ENCODE measurements at regions not wholly inside any gene's neighbourhood (a gene's known extent, or its start where the extent isn't known, plus 50 kb on each side); places are given as distances from the start of the nearest gene placed in this dataset.

DNA sequence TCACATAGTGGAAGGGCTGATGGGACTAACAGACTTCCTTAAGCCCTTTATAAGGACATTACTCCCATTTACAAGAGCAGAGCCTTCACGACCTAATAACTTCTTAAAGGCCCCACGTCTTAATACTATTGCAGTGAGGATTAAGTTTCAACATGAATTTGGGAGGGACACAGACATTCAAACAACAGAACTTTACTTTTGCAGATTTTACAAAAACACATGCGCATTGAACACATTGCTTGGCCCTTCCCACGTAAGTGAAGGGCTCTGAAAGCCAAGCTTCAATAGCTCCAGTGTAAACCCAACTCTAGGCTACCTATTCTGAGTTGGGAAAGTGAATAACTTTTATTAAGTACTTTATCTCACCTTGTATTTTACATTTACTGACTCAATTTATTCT lies 53.8 kb upstream of the DNAH5 start:
- no peaks in the 10 kb centered on the region for H3K27me3 ChIP-seq
- intact Hi-C loops (cut with DNase I; ENCODE audit: low total_unique reads), result no loop called here
- H3K9me3 ChIP-seq, result peaks cover 5 to 8% of the 10 kb centered on the region in 2 donors
- no peak overlapping the region for H3K4me3 ChIP-seq
- 57 to 71% methylated on average over 2 to 4 of the region's 4 CpGs for WGBS, 2 donors (ENCODE audit: low coverage in 1 of 2)
- TF ChIP-seq, protein P1, sequence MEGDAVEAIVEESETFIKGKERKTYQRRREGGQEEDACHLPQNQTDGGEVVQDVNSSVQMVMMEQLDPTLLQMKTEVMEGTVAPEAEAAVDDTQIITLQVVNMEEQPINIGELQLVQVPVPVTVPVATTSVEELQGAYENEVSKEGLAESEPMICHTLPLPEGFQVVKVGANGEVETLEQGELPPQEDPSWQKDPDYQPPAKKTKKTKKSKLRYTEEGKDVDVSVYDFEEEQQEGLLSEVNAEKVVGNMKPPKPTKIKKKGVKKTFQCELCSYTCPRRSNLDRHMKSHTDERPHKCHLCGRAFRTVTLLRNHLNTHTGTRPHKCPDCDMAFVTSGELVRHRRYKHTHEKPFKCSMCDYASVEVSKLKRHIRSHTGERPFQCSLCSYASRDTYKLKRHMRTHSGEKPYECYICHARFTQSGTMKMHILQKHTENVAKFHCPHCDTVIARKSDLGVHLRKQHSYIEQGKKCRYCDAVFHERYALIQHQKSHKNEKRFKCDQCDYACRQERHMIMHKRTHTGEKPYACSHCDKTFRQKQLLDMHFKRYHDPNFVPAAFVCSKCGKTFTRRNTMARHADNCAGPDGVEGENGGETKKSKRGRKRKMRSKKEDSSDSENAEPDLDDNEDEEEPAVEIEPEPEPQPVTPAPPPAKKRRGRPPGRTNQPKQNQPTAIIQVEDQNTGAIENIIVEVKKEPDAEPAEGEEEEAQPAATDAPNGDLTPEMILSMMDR (IDR thresholded peaks at IDR 0.05), result no peak
- TF ChIP-seq POLR2A (IDR thresholded peaks at IDR 0.05) (no peak), EP300 (IDR thresholded peaks at IDR 0.05; ENCODE audit: low read depth) (no peak), POLR2AphosphoS5 (IDR thresholded peaks at IDR 0.05) (no peak)
- H3K36me3 ChIP-seq, result no peaks in the 10 kb centered on the region
- no peak overlapping the region for H3K27ac ChIP-seq
- in situ Hi-C loops (cut with MboI; ENCODE audit: low pct_ligation_motif_present in 1 of 4, low pct_unique_long_range_greater_than_20kb in 1 of 4, low sequenced_read_pairs in 3 of 4), result loop anchor here (25.0 kb wide), 5 partner anchors 114 to 1014 kb away; no protein-coding TSS in a partner anchor
- no peak for DNase-seq
- H3K4me1 ChIP-seq, result no peaks in the 10 kb centered on the region

DNA sequence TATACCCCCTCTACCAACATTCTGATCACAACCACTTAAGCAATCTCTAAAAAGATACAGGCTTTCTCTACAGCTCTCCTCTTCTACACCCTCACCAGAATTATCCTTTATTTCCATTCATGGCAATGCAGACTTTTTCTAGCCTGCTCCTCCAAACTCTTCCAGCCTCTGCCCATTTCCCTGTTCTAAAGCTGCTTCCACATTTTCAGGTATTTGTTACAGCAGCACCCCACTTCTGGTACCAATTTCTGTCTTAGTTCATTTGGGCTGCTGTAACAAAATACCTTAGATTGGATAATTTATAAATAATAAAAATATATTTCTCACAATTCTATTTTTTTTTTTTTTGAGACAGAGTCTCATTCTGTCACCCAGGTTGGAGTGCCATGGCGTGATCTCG lies 53.0 kb upstream of the DNAH5 start:
- intact Hi-C loops (cut with DNase I; ENCODE audit: low total_unique reads) (no loop called here), in situ Hi-C loops (cut with MboI; ENCODE audit: low pct_ligation_motif_present in 1 of 4, low pct_unique_long_range_greater_than_20kb in 1 of 4, low sequenced_read_pairs in 3 of 4) (loop anchor here (25.0 kb wide), 5 partner anchors 115 to 1015 kb away; no protein-coding TSS in a partner anchor)
- Histone ChIP-seq H3K27ac (no peak overlapping the region), H3K9me3 (peaks cover 5 to 8% of the 10 kb centered on the region in 2 donors), H3K4me1 (no peaks in the 10 kb centered on the region), H3K27me3 (no peaks in the 10 kb centered on the region), H3K4me3 (no peak overlapping the region), H3K36me3 (no peaks in the 10 kb centered on the region)
- DNase-seq, result no peak
- TF ChIP-seq, protein P1 (IDR thresholded peaks at IDR 0.05), result no peak
- TF ChIP-seq POLR2AphosphoS5 (IDR thresholded peaks at IDR 0.05) (no peak), POLR2A (IDR thresholded peaks at IDR 0.05) (no peak), EP300 (IDR thresholded peaks at IDR 0.05; ENCODE audit: low read depth) (no peak)
- 94% methylated on average over 2 of the region's 2 CpGs; no CpG with 5 or more reads in 1 of the 2 donors for WGBS, 2 donors (ENCODE audit: low coverage in 1 of 2)

DNA sequence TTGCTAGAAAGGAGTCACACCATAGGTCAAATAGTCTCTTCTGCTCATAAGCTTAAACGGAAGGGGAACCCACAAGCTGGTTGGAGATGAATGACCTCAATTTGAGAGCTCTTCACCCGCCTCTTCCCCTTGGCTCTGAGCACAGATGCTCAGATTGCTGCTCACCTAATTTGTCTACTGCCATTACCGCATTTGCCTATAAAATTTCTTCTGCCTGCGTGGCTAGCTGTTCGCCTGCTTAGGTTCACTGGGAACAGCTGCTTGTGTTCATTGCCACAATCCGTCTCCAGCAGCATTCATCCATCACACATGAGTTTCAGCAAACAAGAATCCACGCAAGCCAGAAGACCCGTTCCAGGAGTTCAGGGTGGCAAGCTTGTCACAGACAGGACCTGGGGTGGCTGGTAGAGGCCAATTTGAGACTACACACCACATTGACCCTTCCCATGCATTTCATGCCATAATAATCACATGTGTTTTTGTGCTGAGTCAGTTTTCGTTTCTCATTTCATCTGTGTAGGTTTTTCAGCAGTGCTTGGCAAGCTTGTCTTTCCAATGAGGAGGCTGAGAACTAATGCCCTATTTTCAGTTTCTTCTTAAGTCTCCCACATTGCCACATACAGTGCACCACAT lies 50.2 kb upstream of the DNAH5 start:
- TF ChIP-seq EP300 (IDR thresholded peaks at IDR 0.05; ENCODE audit: low read depth), result no peak
- TF ChIP-seq POLR2AphosphoS5 (IDR thresholded peaks at IDR 0.05), result no peak
- TF ChIP-seq POLR2A (IDR thresholded peaks at IDR 0.05), result no peak
- TF ChIP-seq, protein P1 (IDR thresholded peaks at IDR 0.05), result no peak
- no peaks in the 10 kb centered on the region for H3K27me3 ChIP-seq
- in situ Hi-C loops (cut with MboI; ENCODE audit: low pct_ligation_motif_present in 1 of 4, low pct_unique_long_range_greater_than_20kb in 1 of 4, low sequenced_read_pairs in 3 of 4) (loop anchor here (25.0 kb wide), 5 partner anchors 118 to 1018 kb away; no protein-coding TSS in a partner anchor), intact Hi-C loops (cut with DNase I; ENCODE audit: low total_unique reads) (no loop called here)
- no peaks in the 10 kb centered on the region for H3K36me3 ChIP-seq
- H3K9me3 ChIP-seq, result peaks cover 5 to 8% of the 10 kb centered on the region in 2 donors
- 66 to 84% methylated on average over 2 to 9 of the region's 9 CpGs for WGBS, 2 donors (ENCODE audit: low coverage in 1 of 2)
- no peak for DNase-seq
- H3K4me1 ChIP-seq, result no peaks in the 10 kb centered on the region
- H3K4me3 ChIP-seq, result no peak overlapping the region
- no peak overlapping the region for H3K27ac ChIP-seq

Data from transverse colon (tissue), 4 donors.